A549 (cell line): ENCODE measurements at regions not wholly inside any gene's neighbourhood (a gene's known extent, or its start where the extent isn't known, plus 50 kb on each side); places are given as distances from the start of the nearest gene placed in this dataset.

Source experiments
- ATAC-seq, 2 experiments: fragments of 200-7000 bp in 1 of 2; fragments of >200 bp in 1 of 2; cut with Nextera tagmentation in 1 of 2; cut with Tn5 transposase in 1 of 2; 3 replicates each; pipeline versions ENCODE4 v1.8.0 to v1.9.1; 2018 to 2020; ENCODE audit warnings: mild to moderate bottlenecking in 1 of 2, moderate library complexity in 1 of 2
- CTCF ChIA-PET: fragments of 300-600 bp; sonication (Branson Sonifier 250); formaldehyde crosslinking; extraction: SDS; loops from one replicate; lab custom pipeline; 2021; ENCODE audit warnings: antibody characterized with exemption, inconsistent platforms; lab: Yijun Ruan, JAX
- POLR2A ChIA-PET: fragments of 350-600 bp; formaldehyde crosslinking; extraction: SDS; loops from one replicate; lab custom pipeline; 2021; ENCODE audit warnings: antibody characterized with exemption, inconsistent platforms; lab: Yijun Ruan, JAX
- DNase-seq, 2 experiments: peaks; one replicate each; pipeline versions ENCODE4 v3.0.0 to v3.0.0-alpha.2; 2011 to 2016; ENCODE audit warnings: low read depth in 1 of 2, low spot score in 1 of 2
- FAIRE-seq: peaks from 2 replicates; lab custom pipeline; 2011; peaks lifted over from hg19 to GRCh38; lab: Jason Lieb, UNC
- H3K27ac ChIP-seq, 2 experiments: fragments of >200 bp; sonication (Bioruptor Twin); formaldehyde crosslinking; 3 replicates each; pipeline ENCODE4 v1.5.1; 2016 to 2017
- H3K4me1 ChIP-seq: fragments of >200 bp; sonication (Bioruptor Twin); formaldehyde crosslinking; 3 replicates; pipeline ENCODE4 v1.6.1; 2016
- H3K4me2 ChIP-seq: fragments of >200 bp; sonication (Bioruptor Twin); formaldehyde crosslinking; 3 replicates; pipeline ENCODE4 v1.6.1; 2016
- H3K4me3 ChIP-seq: fragments of >200 bp; sonication (Bioruptor Twin); formaldehyde crosslinking; 3 replicates; pipeline ENCODE4 v1.5.1; 2016
- H3K9me3 ChIP-seq: fragments of >200 bp; sonication (Bioruptor Twin); formaldehyde crosslinking; 3 replicates; pipeline ENCODE4 v1.6.1; 2016
- ATOH8 ChIP-seq: fragments of 250-450 bp; sonication (Bioruptor Pico); IDR thresholded peaks from 2 replicates; pipeline ENCODE4 v1.5.0; 2020; ENCODE audit warnings: low read depth, mild to moderate bottlenecking, moderate library complexity
- BHLHE40 ChIP-seq: IDR thresholded peaks from 2 replicates; pipeline ENCODE4 v1.6.1; 2012; ENCODE audit warnings: low read depth, low read length, inconsistent platforms
- CBX8 ChIP-seq: fragments of 200-600 bp; sonication (generic); IDR thresholded peaks from 2 replicates; pipeline ENCODE4 v1.6.1; 2016
- CEBPB ChIP-seq, 2 experiments: fragments of >200 bp in 1 of 2; sonication (Bioruptor Twin) in 1 of 2; formaldehyde crosslinking in 1 of 2; IDR thresholded peaks; 2 replicates each; pipeline ENCODE4 v1.6.1; 2012 to 2016
- CTCF ChIP-seq: fragments of >200 bp; sonication (Bioruptor Twin); formaldehyde crosslinking; IDR thresholded peaks from 3 replicates; pipeline ENCODE4 v1.5.1; 2016
- FOSL2 ChIP-seq, 2 experiments: fragments of 450-650 bp in 1 of 2; fragments of >200 bp in 1 of 2; sonication (Bioruptor Twin) in 1 of 2; formaldehyde crosslinking; IDR thresholded peaks; 2 replicates each; pipeline versions ENCODE4 v1.5.0 to v1.6.1; 2016 to 2020; ENCODE audit warnings: mild to moderate bottlenecking in 1 of 2, moderate library complexity in 1 of 2
- HDAC2 ChIP-seq: fragments of 200-600 bp; sonication (generic); IDR thresholded peaks from 2 replicates; pipeline ENCODE4 v1.6.1; 2016
- HEYL ChIP-seq: fragments of 250-450 bp; sonication (Bioruptor Pico); IDR thresholded peaks from 2 replicates; pipeline ENCODE4 v1.8.0; 2021; ENCODE audit warnings: mild to moderate bottlenecking, moderate library complexity
- HMGXB4 ChIP-seq: fragments of 250-450 bp; sonication (Bioruptor Pico); IDR thresholded peaks from 2 replicates; pipeline ENCODE4 v1.5.0; 2021; ENCODE audit warnings: mild to moderate bottlenecking, moderate library complexity, borderline replicate concordance
- JUNB ChIP-seq: fragments of >200 bp; sonication (Bioruptor Twin); formaldehyde crosslinking; IDR thresholded peaks from 2 replicates; pipeline ENCODE4 v1.6.1; 2016
- KDM1A ChIP-seq: fragments of 200-600 bp; sonication (generic); IDR thresholded peaks from 2 replicates; pipeline ENCODE4 v1.6.1; 2016; ENCODE audit warnings: low read depth, mild to moderate bottlenecking
- PHF8 ChIP-seq: fragments of 200-600 bp; sonication (generic); IDR thresholded peaks from 2 replicates; pipeline ENCODE4 v1.6.1; 2016; ENCODE audit warnings: low read depth, mild to moderate bottlenecking, antibody characterized with exemption, moderate library complexity, borderline replicate concordance
- POLR2A ChIP-seq: IDR thresholded peaks from 2 replicates; pipeline ENCODE4 v1.6.1; 2012; ENCODE audit warnings: mild to moderate bottlenecking, low read length
- RCOR1 ChIP-seq: fragments of 150-350 bp; IDR thresholded peaks from 2 replicates; pipeline ENCODE4 v1.6.1; 2014; ENCODE audit warnings: antibody characterized with exemption, low read length, low read depth
- REST ChIP-seq: fragments of 200-600 bp; sonication (generic); IDR thresholded peaks from 2 replicates; pipeline ENCODE4 v1.6.1; 2016; ENCODE audit warnings: antibody characterized with exemption, mild to moderate bottlenecking, moderate library complexity
- SREBF2 ChIP-seq: fragments of 450-650 bp; IDR thresholded peaks from 2 replicates; pipeline ENCODE4 v1.6.1; 2014; ENCODE audit warnings: mild to moderate bottlenecking, moderate library complexity
- TFCP2L1 ChIP-seq: fragments of 250-450 bp; sonication (Bioruptor Pico); IDR thresholded peaks from 2 replicates; pipeline ENCODE4 v1.5.0; 2021; ENCODE audit warnings: mild to moderate bottlenecking
- ZNF302 ChIP-seq: fragments of 250-450 bp; sonication (Bioruptor Pico); IDR thresholded peaks from 2 replicates; pipeline ENCODE4 v1.9.0; 2021; ENCODE audit warnings: inconsistent platforms, mild to moderate bottlenecking, moderate library complexity
- WGBS: methylation state at CpG from one replicate; pipeline ENCODE4 v1.1.6; 2017; ENCODE audit errors: missing lambda C conversion rate; 5-methylcytosine and 5-hydroxymethylcytosine counted together
- TF ChIP-seq, protein P1 (sequence below): fragments of 450-650 bp; IDR thresholded peaks from 2 replicates; pipeline ENCODE4 v1.6.1; 2014; ENCODE audit warnings: antibody characterized with exemption
- TF ChIP-seq, protein P2 (sequence below): fragments of >200 bp; sonication (Bioruptor Twin); formaldehyde crosslinking; IDR thresholded peaks from 2 replicates; pipeline ENCODE4 v1.6.1; 2016
- TF ChIP-seq, protein P3 (sequence below): IDR thresholded peaks from 2 replicates; pipeline ENCODE4 v1.6.1; 2012; ENCODE audit warnings: low read depth, borderline replicate concordance

DNA sequence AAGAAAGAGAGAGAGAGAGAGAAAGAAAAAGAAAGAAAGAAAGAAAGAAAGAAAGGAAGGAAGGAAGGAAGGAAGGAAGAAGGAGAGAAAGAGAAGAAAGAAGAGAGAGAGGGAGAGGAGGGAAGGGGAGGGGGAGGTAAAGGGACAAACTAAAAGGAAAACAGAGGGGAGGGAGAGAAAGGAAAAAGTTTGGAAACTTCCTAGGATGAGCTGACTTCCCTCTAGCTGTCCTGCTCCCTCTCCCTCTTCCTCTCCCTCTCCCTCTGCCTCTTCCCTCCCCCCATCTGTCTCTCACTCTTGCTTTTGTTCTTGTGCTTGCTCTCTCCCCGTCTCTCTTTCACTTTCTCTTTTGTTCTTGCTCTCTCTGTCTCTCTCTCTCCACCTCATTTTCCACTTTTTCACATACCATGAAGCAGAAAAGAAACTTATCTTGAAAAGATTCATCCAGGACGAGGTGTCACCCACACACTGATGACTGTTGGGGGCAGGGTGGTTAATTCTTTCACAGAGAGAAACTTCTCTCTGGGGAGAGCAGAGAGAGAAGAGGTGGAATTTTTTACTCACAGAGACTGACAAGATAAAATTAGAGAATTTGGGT is 56.4 kb upstream of the DUSP22 start:
- Histone ChIP-seq H3K4me1 (no peaks in the 10 kb centered on the region), H3K27ac (no peak overlapping the region), H3K4me2 (peak overlapping the region; percentile 48; the same call in 1 of the 3 replicates), H3K4me3 (no peak overlapping the region), H3K9me3 (no peaks in the 10 kb centered on the region)
- ATAC-seq (no peak), FAIRE-seq (no peak), DNase-seq (no peak)
- POLR2A ChIA-PET, result no interaction called here
- WGBS, result 13% methylated on average over 2 of the region's 2 CpGs
- no peak for TF ChIP-seq SREBF2
- TF ChIP-seq ATOH8 (CRISPR knock-in tag), result no peak
- TF ChIP-seq HDAC2, result no peak
- TF ChIP-seq CEBPB (IDR thresholded peaks at IDR 0.05), result no peak
- no peak for TF ChIP-seq RCOR1
- TF ChIP-seq REST, result no peak
- CTCF ChIA-PET, result no interaction called here

DNA sequence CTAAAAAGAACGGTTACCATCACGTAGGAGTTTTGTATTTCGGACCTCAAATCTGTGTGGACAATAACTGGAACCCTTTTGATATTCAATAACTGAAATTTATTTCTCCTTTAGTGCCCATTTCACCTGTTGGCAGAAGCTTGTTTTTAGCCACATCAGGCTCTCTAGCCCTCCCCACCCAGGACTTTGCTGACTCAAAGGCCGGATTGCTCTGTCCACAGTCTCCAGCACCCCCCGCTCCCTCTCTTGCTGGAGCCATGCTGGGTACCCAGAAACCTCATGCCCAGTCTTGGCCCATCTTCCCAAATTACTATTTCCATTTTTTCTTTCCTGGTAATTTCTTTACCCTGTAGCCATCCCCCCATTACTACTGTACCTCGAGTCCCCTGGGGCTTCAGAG is 55.8 kb upstream of the DUSP22 start:
- ChIA-PET POLR2A (no interaction called here), CTCF (no interaction called here)
- no peak for TF ChIP-seq TFCP2L1 (CRISPR knock-in tag)
- no peak for TF ChIP-seq ATOH8 (CRISPR knock-in tag)
- TF ChIP-seq CTCF, result no peak
- TF ChIP-seq FOSL2 (IDR thresholded peaks at IDR 0.05), result no peak
- TF ChIP-seq FOSL2 (CRISPR knock-in tag; IDR thresholded peaks at IDR 0.05), result no peak
- TF ChIP-seq HEYL, result no peak
- TF ChIP-seq, protein P1, sequence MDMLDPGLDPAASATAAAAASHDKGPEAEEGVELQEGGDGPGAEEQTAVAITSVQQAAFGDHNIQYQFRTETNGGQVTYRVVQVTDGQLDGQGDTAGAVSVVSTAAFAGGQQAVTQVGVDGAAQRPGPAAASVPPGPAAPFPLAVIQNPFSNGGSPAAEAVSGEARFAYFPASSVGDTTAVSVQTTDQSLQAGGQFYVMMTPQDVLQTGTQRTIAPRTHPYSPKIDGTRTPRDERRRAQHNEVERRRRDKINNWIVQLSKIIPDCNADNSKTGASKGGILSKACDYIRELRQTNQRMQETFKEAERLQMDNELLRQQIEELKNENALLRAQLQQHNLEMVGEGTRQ, result no peak
- TF ChIP-seq, protein P2, sequence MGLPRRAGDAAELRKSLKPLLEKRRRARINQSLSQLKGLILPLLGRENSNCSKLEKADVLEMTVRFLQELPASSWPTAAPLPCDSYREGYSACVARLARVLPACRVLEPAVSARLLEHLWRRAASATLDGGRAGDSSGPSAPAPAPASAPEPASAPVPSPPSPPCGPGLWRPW, result no peak
- no peak for TF ChIP-seq CBX8
- TF ChIP-seq BHLHE40, result no peak
- TF ChIP-seq PHF8, result no peak
- TF ChIP-seq POLR2A, result no peak
- no peak for TF ChIP-seq ZNF302 (CRISPR knock-in tag)
- TF ChIP-seq, protein P3, sequence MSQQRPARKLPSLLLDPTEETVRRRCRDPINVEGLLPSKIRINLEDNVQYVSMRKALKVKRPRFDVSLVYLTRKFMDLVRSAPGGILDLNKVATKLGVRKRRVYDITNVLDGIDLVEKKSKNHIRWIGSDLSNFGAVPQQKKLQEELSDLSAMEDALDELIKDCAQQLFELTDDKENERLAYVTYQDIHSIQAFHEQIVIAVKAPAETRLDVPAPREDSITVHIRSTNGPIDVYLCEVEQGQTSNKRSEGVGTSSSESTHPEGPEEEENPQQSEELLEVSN, result no peak
- TF ChIP-seq SREBF2, result no peak
- TF ChIP-seq JUNB, result no peak
- TF ChIP-seq RCOR1, result no peak
- no peak for TF ChIP-seq HMGXB4 (CRISPR knock-in tag)
- no peak for TF ChIP-seq KDM1A
- no peak overlapping the region for H3K4me3 ChIP-seq
- no peaks in the 10 kb centered on the region for H3K9me3 ChIP-seq
- WGBS, result 57% methylated on average over 6 of the region's 6 CpGs
- DNase-seq (no peak), FAIRE-seq (no peak), ATAC-seq (no peak)
- H3K4me2 ChIP-seq, result no peak overlapping the region
- no peak overlapping the region for H3K27ac ChIP-seq
- H3K4me1 ChIP-seq, result no peaks in the 10 kb centered on the region
